Right ventricle myocardium superior (tissue), 1 donor: ENCODE measurements at regions not wholly inside any gene's neighbourhood (a gene's known extent, or its start where the extent isn't known, plus 50 kb on each side); places are given as distances from the start of the nearest gene placed in this dataset.
"Not testable (repeated sequence)": the region's sequence is repeated elsewhere in the genome, so short reads cannot be mapped to it uniquely, and the experiment has no call there.

ENCODE experiments used
- ATAC-seq: fragments of 200-7000 bp; cut with Tn5 transposase; one replicate; pipeline ENCODE4 v1.9.1; 2020; ENCODE audit warnings: mild to moderate bottlenecking; ENCODE audit not compliant: poor library complexity
- DNase-seq: peaks from one replicate; pipeline ENCODE4 v3.0.0-alpha.2; 2020
- intact Hi-C: fragments of 100-400 bp; cut with DNase I; formaldehyde crosslinking; loops from one replicate; pipeline ENCODE4 v1.11.2; 2022
- donor health status: DM: no; HTN: yes; CAD: no; lungs with severe emphysema.

DNA sequence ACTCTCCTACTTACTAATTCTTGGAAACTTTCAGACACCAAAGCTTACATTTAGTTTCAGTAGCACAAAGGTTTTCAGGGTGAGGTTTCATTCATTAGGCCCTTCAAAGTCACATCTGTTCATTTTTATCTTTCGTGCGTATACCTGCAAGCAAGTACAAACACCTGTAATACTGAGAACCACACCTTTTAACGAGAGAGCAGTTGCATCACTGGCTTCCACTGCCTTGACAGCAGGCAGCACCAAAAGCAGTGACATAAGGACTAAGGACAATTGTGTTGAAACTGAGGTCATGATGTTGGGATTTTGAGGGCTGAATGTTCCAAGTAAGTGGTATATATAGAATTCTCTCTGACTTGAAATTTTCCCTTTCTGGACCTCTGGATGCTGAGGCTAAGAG is 61.1 kb downstream of the GOLGA6L25 start:
- ATAC-seq, intact Hi-C loops, DNase-seq: not testable (repeated sequence)

DNA sequence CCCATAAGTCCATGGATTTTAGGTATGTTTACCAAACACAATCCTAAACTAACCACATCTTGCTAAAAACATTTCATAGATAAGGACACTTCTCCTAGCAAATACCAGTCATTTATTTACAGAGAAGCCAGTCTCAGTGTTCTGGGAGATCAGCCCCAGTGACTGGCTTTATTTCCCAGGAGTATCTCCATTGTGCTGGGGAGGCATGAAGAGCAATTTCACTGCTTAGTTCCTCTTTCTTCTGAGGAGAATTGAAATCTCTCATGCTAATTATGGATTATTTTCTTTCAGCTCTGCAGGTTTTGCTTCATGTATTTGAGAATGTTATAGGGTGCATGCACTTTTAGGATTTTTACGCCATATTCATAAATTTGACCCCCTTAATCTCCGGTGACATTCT is 68.3 kb downstream of the GOLGA6L25 start:
- ATAC-seq, intact Hi-C loops: not testable (repeated sequence)

DNA sequence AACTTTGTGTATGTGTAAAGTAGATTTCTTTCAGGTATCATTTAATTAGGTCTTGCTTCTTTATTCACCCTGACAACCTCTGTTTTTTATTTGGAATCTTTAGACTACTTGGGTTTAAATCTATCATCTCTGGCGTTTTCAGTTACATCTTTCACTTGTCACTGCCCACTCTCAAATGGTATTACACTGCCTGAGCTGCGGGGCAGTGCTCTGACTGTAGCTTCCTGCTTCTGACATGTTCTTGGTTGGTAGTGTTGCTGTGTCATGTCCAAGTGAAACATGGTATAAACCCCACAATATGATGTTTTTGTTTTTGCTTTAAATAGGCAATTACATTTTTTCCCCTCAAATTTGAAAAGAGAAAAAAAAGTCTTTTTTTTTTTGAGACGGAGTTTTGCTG is 68.8 kb downstream of the GOLGA6L25 start:
- intact Hi-C loops, ATAC-seq: not testable (repeated sequence)
- peak; percentile 20 for DNase-seq

More for the DNA sequence above, 68.3 kb downstream of the GOLGA6L25 start:
- not testable (repeated sequence) for DNase-seq

DNA sequence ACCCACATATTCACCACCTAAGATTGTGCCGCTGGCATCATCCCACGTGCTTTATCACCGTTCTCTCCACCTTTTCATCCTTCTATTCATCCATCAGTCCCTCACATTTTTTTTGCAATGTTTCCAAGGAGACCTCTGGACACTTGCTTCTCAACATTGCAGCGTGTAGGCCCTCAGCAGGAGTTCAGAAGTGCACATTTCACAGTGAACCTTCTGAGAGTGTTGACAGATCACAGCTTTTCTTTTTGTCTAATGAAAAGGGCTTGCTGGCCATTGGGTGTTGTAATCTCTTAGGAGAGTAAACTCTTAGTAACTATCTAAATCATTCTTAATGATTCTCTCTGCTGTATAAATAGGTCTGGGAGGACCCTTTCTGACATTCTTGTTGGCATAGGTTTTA is 71.0 kb downstream of the GOLGA6L25 start:
- intact Hi-C loops, DNase-seq: not testable (repeated sequence)
- peak; percentile 59 for ATAC-seq

DNA sequence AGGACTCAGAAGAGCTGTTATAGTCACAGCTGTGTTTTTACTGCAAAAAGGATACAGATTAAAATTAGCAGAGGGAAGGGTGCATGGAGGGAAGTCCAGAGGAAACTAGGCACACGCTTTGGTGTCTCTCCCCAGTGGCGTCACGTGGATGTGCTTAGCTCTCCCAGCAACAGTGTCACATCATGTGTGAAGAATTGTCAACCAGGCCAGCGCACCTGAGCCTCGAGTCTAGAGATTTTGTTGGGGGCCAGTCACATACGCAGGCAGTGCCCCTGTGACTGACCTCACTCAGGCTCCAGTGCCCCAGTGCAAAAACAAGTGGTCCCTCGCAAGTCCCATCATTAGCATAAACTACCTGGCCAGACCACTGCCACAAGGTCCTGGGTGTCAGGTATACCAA is 73.2 kb downstream of the GOLGA8M start:
- ATAC-seq, intact Hi-C loops, DNase-seq: not testable (repeated sequence)
